GM23338 (cell line): ENCODE measurements at regions not wholly inside any gene's neighbourhood (a gene's known extent, or its start where the extent isn't known, plus 50 kb on each side); places are given as distances from the start of the nearest gene placed in this dataset.

Experiments
- ATAC-seq: fragments of 200-7000 bp; cut with Tn5 transposase; 3 replicates; pipeline ENCODE4 v1.9.1; 2020
- DNase-seq: peaks from one replicate; pipeline ENCODE4 v3.0.0-alpha.2; 2015; ENCODE audit warnings: low spot score
- H2AFZ ChIP-seq: fragments of 200-600 bp; sonication (generic); 2 replicates; pipeline ENCODE4 v1.8.0; 2016; ENCODE audit warnings: antibody characterized with exemption, mild to moderate bottlenecking, moderate library complexity
- H3F3A ChIP-seq: fragments of 200-600 bp; sonication (generic); replicated peaks from 2 replicates; pipeline ENCODE4 v1.8.0; 2017; ENCODE audit warnings: antibody characterized with exemption, mixed run types, low read depth
- H3K27ac ChIP-seq: fragments of 200-600 bp; sonication (generic); 2 replicates; pipeline ENCODE4 v1.6.1; 2016; ENCODE audit warnings: low read depth
- H3K27me3 ChIP-seq: fragments of 200-600 bp; sonication (generic); 2 replicates; pipeline ENCODE4 v1.8.0; 2016; ENCODE audit warnings: mild to moderate bottlenecking, mixed run types, moderate library complexity; ENCODE audit not compliant: insufficient read depth
- H3K36me3 ChIP-seq: fragments of 200-600 bp; sonication (generic); 2 replicates; pipeline ENCODE4 v1.8.0; 2016; ENCODE audit warnings: mild to moderate bottlenecking; ENCODE audit not compliant: insufficient read depth
- H3K4me1 ChIP-seq: fragments of 200-600 bp; sonication (generic); 2 replicates; pipeline ENCODE4 v1.8.0; 2016; ENCODE audit warnings: mild to moderate bottlenecking, moderate library complexity; ENCODE audit not compliant: insufficient read depth
- H3K4me2 ChIP-seq: fragments of 200-600 bp; sonication (generic); 2 replicates; pipeline ENCODE4 v1.7.1; 2017; ENCODE audit warnings: mixed run types
- H3K4me3 ChIP-seq: fragments of 200-600 bp; sonication (generic); 2 replicates; pipeline ENCODE4 v1.6.1; 2016; ENCODE audit warnings: mixed run types
- H3K79me2 ChIP-seq: fragments of 200-600 bp; sonication (generic); replicated peaks from 2 replicates; pipeline ENCODE4 v1.8.0; 2017; ENCODE audit warnings: mild to moderate bottlenecking; ENCODE audit not compliant: insufficient read depth
- H3K9me2 ChIP-seq: fragments of 200-600 bp; sonication (generic); 2 replicates; pipeline ENCODE4 v1.8.0; 2017; ENCODE audit not compliant: insufficient read depth
- H4K20me1 ChIP-seq: fragments of 200-600 bp; sonication (generic); replicated peaks from 2 replicates; pipeline ENCODE4 v1.8.0; 2017; ENCODE audit warnings: mild to moderate bottlenecking; ENCODE audit not compliant: insufficient read depth
- H3K27ac Mint-ChIP-seq: 2 replicates; pipeline ENCODE4 v1.8.0; 2020; ENCODE audit warnings: inconsistent platforms, mild to moderate bottlenecking, moderate library complexity, mixed read lengths
- H3K27me3 Mint-ChIP-seq: 3 replicates; pipeline ENCODE4 v1.8.0; 2022; ENCODE audit warnings: low read depth, mild to moderate bottlenecking, moderate library complexity, mixed read lengths, inconsistent platforms; ENCODE audit not compliant: insufficient read depth, poor library complexity
- H3K36me3 Mint-ChIP-seq: 3 replicates; pipeline ENCODE4 v1.8.0; 2021; ENCODE audit warnings: low read depth, mild to moderate bottlenecking, inconsistent platforms, moderate library complexity, mixed read lengths
- H3K4me1 Mint-ChIP-seq: 3 replicates; pipeline ENCODE4 v1.8.0; 2020; ENCODE audit warnings: mild to moderate bottlenecking, inconsistent platforms, mixed read lengths
- H3K4me3 Mint-ChIP-seq: 3 replicates; pipeline ENCODE4 v1.8.0; 2021; ENCODE audit warnings: moderate library complexity, mild to moderate bottlenecking, inconsistent platforms, mixed read lengths
- H3K9me3 Mint-ChIP-seq: 3 replicates; pipeline ENCODE4 v1.8.0; 2020; ENCODE audit warnings: moderate library complexity, mild to moderate bottlenecking, inconsistent platforms, mixed read lengths
- EZH2phosphoT487 ChIP-seq: fragments of 200-600 bp; sonication (generic); IDR thresholded peaks from one replicate; pipeline ENCODE4 v1.8.1; 2018; ENCODE audit warnings: antibody characterized with exemption; ENCODE audit not compliant: unreplicated experiment
- STAT1 ChIP-seq: IDR thresholded peaks from one replicate; pipeline ENCODE4 v1.6.1; 2016; ENCODE audit warnings: antibody characterized with exemption; ENCODE audit not compliant: unreplicated experiment
- ZNF331 ChIP-seq: fragments of 250-450 bp; sonication (Bioruptor Pico); IDR thresholded peaks from 2 replicates; pipeline ENCODE4 v1.5.0; 2020; ENCODE audit warnings: low read depth, mild to moderate bottlenecking, moderate library complexity
- TF ChIP-seq, protein P1 (sequence below): IDR thresholded peaks from one replicate; pipeline ENCODE4 v1.6.1; 2018; ENCODE audit warnings: antibody characterized with exemption; ENCODE audit not compliant: unreplicated experiment
- TF ChIP-seq, protein P2 (sequence below): fragments of 250-450 bp; sonication (Bioruptor Pico); IDR thresholded peaks from 2 replicates; pipeline ENCODE4 v1.5.0; 2020; ENCODE audit warnings: mild to moderate bottlenecking, moderate library complexity

DNA sequence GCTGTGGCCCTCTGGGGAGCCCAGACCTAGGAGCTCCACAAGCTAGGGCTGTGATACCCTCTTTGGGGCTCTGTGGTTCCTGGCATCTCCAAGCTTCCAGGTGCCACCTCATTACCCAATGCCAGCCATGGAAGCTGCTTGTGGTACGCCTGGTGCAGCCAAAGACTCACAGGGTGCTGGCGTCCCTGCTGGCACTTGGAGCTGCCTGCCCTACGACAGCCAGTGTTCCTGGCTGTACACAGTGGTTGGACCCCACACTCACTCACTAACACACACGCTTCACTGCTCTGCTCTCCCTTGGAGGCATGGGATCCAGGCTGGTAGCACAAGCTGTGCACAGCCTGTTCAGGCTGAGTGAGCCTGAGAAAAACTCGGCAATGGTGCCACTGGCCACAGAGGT is 894.1 kb upstream of the PHF14 start:
- Histone ChIP-seq H3F3A (no peaks in the 10 kb centered on the region), H2AFZ (no peak overlapping the region), H3K27ac (no peak overlapping the region), H3K4me3 (no peak overlapping the region), H3K9me2 (no peaks in the 10 kb centered on the region), H3K4me1 (peaks cover 31% of the 10 kb centered on the region), H3K27me3 (no peaks in the 10 kb centered on the region), H3K36me3 (no peaks in the 10 kb centered on the region), H3K4me2 (no peak overlapping the region), H3K79me2 (no peaks in the 10 kb centered on the region), H4K20me1 (no peaks in the 10 kb centered on the region)
- no peaks in the 10 kb centered on the region for H3K27me3 Mint-ChIP-seq
- H3K4me1 Mint-ChIP-seq: peaks cover 42% of the 10 kb centered on the region
- no peak overlapping the region for H3K4me3 Mint-ChIP-seq
- ATAC-seq: no peak
- H3K9me3 Mint-ChIP-seq: peaks cover 2% of the 10 kb centered on the region; the same call in 1 of the 3 replicates
- TF ChIP-seq EZH2phosphoT487: no peak
- TF ChIP-seq, protein P1, sequence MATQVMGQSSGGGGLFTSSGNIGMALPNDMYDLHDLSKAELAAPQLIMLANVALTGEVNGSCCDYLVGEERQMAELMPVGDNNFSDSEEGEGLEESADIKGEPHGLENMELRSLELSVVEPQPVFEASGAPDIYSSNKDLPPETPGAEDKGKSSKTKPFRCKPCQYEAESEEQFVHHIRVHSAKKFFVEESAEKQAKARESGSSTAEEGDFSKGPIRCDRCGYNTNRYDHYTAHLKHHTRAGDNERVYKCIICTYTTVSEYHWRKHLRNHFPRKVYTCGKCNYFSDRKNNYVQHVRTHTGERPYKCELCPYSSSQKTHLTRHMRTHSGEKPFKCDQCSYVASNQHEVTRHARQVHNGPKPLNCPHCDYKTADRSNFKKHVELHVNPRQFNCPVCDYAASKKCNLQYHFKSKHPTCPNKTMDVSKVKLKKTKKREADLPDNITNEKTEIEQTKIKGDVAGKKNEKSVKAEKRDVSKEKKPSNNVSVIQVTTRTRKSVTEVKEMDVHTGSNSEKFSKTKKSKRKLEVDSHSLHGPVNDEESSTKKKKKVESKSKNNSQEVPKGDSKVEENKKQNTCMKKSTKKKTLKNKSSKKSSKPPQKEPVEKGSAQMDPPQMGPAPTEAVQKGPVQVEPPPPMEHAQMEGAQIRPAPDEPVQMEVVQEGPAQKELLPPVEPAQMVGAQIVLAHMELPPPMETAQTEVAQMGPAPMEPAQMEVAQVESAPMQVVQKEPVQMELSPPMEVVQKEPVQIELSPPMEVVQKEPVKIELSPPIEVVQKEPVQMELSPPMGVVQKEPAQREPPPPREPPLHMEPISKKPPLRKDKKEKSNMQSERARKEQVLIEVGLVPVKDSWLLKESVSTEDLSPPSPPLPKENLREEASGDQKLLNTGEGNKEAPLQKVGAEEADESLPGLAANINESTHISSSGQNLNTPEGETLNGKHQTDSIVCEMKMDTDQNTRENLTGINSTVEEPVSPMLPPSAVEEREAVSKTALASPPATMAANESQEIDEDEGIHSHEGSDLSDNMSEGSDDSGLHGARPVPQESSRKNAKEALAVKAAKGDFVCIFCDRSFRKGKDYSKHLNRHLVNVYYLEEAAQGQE: no peak
- no peak for TF ChIP-seq ZNF331 (CRISPR knock-in tag)
- TF ChIP-seq, protein P2, sequence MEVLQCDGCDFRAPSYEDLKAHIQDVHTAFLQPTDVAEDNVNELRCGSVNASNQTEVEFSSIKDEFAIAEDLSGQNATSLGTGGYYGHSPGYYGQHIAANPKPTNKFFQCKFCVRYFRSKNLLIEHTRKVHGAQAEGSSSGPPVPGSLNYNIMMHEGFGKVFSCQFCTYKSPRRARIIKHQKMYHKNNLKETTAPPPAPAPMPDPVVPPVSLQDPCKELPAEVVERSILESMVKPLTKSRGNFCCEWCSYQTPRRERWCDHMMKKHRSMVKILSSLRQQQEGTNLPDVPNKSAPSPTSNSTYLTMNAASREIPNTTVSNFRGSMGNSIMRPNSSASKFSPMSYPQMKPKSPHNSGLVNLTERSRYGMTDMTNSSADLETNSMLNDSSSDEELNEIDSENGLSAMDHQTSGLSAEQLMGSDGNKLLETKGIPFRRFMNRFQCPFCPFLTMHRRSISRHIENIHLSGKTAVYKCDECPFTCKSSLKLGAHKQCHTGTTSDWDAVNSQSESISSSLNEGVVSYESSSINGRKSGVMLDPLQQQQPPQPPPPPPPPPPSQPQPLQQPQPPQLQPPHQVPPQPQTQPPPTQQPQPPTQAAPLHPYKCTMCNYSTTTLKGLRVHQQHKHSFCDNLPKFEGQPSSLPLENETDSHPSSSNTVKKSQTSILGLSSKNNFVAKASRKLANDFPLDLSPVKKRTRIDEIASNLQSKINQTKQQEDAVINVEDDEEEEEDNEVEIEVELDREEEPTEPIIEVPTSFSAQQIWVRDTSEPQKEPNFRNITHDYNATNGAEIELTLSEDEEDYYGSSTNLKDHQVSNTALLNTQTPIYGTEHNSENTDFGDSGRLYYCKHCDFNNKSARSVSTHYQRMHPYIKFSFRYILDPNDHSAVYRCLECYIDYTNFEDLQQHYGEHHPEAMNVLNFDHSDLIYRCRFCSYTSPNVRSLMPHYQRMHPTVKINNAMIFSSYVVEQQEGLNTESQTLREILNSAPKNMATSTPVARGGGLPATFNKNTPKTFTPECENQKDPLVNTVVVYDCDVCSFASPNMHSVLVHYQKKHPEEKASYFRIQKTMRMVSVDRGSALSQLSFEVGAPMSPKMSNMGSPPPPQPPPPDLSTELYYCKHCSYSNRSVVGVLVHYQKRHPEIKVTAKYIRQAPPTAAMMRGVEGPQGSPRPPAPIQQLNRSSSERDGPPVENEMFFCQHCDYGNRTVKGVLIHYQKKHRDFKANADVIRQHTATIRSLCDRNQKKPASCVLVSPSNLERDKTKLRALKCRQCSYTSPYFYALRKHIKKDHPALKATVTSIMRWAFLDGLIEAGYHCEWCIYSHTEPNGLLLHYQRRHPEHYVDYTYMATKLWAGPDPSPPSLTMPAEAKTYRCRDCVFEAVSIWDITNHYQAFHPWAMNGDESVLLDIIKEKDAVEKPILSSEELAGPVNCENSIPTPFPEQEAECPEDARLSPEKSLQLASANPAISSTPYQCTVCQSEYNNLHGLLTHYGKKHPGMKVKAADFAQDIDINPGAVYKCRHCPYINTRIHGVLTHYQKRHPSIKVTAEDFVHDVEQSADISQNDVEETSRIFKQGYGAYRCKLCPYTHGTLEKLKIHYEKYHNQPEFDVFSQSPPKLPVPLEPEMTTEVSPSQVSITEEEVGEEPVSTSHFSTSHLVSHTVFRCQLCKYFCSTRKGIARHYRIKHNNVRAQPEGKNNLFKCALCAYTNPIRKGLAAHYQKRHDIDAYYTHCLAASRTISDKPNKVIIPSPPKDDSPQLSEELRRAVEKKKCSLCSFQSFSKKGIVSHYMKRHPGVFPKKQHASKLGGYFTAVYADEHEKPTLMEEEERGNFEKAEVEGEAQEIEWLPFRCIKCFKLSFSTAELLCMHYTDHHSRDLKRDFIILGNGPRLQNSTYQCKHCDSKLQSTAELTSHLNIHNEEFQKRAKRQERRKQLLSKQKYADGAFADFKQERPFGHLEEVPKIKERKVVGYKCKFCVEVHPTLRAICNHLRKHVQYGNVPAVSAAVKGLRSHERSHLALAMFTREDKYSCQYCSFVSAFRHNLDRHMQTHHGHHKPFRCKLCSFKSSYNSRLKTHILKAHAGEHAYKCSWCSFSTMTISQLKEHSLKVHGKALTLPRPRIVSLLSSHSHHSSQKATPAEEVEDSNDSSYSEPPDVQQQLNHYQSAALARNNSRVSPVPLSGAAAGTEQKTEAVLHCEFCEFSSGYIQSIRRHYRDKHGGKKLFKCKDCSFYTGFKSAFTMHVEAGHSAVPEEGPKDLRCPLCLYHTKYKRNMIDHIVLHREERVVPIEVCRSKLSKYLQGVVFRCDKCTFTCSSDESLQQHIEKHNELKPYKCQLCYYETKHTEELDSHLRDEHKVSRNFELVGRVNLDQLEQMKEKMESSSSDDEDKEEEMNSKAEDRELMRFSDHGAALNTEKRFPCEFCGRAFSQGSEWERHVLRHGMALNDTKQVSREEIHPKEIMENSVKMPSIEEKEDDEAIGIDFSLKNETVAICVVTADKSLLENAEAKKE (CRISPR knock-in tag): no peak
- TF ChIP-seq STAT1: no peak
- DNase-seq: no peak
- no peak overlapping the region for H3K27ac Mint-ChIP-seq
- peaks cover 2% of the 10 kb centered on the region; the same call in 2 of the 3 replicates for H3K36me3 Mint-ChIP-seq
